ENCODE measurements at regions not wholly inside any gene's neighbourhood (a gene's known extent, or its start where the extent isn't known, plus 50 kb on each side); places are given as distances from the start of the nearest gene placed in this dataset.

- Mint-ChIP-seq H3K27ac (no peak overlapping the region), H3K4me3 (no peak overlapping the region), H3K4me1 (no peaks in the 10 kb centered on the region), H3K27me3 (ENCODE audit: low read depth) (no peaks in the 10 kb centered on the region), H3K36me3 (no peaks in the 10 kb centered on the region), H3K9me3 (no peaks in the 10 kb centered on the region)
- TF ChIP-seq FOXK1 (CRISPR knock-in tag; IDR thresholded peaks at IDR 0.05): no peak
- TF ChIP-seq CTCF (IDR thresholded peaks at IDR 0.05): no peak
- no peak for TF ChIP-seq USF1 (CRISPR knock-in tag; IDR thresholded peaks at IDR 0.05)
- TF ChIP-seq ZBTB43 (CRISPR knock-in tag; IDR thresholded peaks at IDR 0.05): no peak
- TF ChIP-seq EMX1 (CRISPR knock-in tag; IDR thresholded peaks at IDR 0.05): no peak
- TF ChIP-seq ZNF532 (CRISPR knock-in tag; IDR thresholded peaks at IDR 0.05; ENCODE audit: borderline replicate concordance): no peak
- TF ChIP-seq IRF2 (CRISPR knock-in tag; IDR thresholded peaks at IDR 0.05; ENCODE audit: borderline replicate concordance, low read depth): no peak
- DNase-seq (ENCODE audit: low spot score) (no peak), ATAC-seq (no peak)
- ChIA-PET POLR2A (no interaction called here), CTCF (no interaction called here)
Measured at GRCh38 chr2:185181901-185182300, 556.7 kb upstream of the FSIP2 start.

GRCh38 chr2:185185044-185185443 is 553.6 kb upstream of the FSIP2 start:
- H3K9me3 Mint-ChIP-seq: no peaks in the 10 kb centered on the region
- ChIA-PET POLR2A (no interaction called here), CTCF (no interaction called here)
- H3K27ac Mint-ChIP-seq: no peak overlapping the region
- DNase-seq (ENCODE audit: low spot score): no peak
- ATAC-seq: no peak
- no peaks in the 10 kb centered on the region for H3K4me1 Mint-ChIP-seq
- no peaks in the 10 kb centered on the region for H3K36me3 Mint-ChIP-seq
- H3K4me3 Mint-ChIP-seq: no peak overlapping the region
- H3K27me3 Mint-ChIP-seq (ENCODE audit: low read depth): no peaks in the 10 kb centered on the region
- TF ChIP-seq PRDM15 (CRISPR knock-in tag; IDR thresholded peaks at IDR 0.05) (no peak), ZNF281 (CRISPR knock-in tag; IDR thresholded peaks at IDR 0.05) (no peak), TEAD1 (CRISPR knock-in tag; IDR thresholded peaks at IDR 0.05) (no peak), SOX15 (CRISPR knock-in tag; IDR thresholded peaks at IDR 0.05) (no peak), ZMAT4 (CRISPR knock-in tag; IDR thresholded peaks at IDR 0.05) (no peak), CDX4 (CRISPR knock-in tag; IDR thresholded peaks at IDR 0.05; ENCODE audit: borderline replicate concordance) (no peak), ELF4 (CRISPR knock-in tag; IDR thresholded peaks at IDR 0.05; ENCODE audit: low read depth) (no peak), RELA (CRISPR knock-in tag; IDR thresholded peaks at IDR 0.05; ENCODE audit: borderline replicate concordance) (no peak), RORB (CRISPR knock-in tag; IDR thresholded peaks at IDR 0.05) (no peak), CTCF (IDR thresholded peaks at IDR 0.05) (no peak)
